Esophagus squamous epithelium (tissue), 4 donors: ENCODE measurements at regions not wholly inside any gene's neighbourhood (a gene's known extent, or its start where the extent isn't known, plus 50 kb on each side); places are given as distances from the start of the nearest gene placed in this dataset.

Source experiments
- CTCF ChIP-seq, 6 experiments: fragments of 450-650 bp in 4 of 6; fragments of 200-600 bp in 2 of 6; sonication (generic) in 2 of 6; IDR thresholded peaks; one replicate each; pipeline ENCODE4 v1.5.1; 2016 to 2019; ENCODE audit warnings: antibody characterized with exemption in 6 of 6, mild to moderate bottlenecking in 4 of 6, moderate library complexity in 4 of 6
- POLR2A ChIP-seq, 4 donors: fragments of 450-650 bp; IDR thresholded peaks; one replicate each; pipeline ENCODE4 v1.6.1; 2017; ENCODE audit warnings: antibody characterized with exemption in 4 of 4, mild to moderate bottlenecking in 4 of 4, moderate library complexity in 3 of 4

GRCh38 chr4:23967281-23967680 is 77.4 kb upstream of the PPARGC1A start:
- no peak for TF ChIP-seq POLR2A (IDR thresholded peaks at IDR 0.05)
- TF ChIP-seq CTCF (IDR thresholded peaks at IDR 0.05), result no peak
